GM12874 (cell line): ENCODE measurements at regions not wholly inside any gene's neighbourhood (a gene's known extent, or its start where the extent isn't known, plus 50 kb on each side); places are given as distances from the start of the nearest gene placed in this dataset.

Experiments
- TF ChIP-seq, protein P1 (sequence below): IDR thresholded peaks from 2 replicates; pipeline ENCODE4 v1.5.1; 2011; ENCODE audit warnings: low read depth, mild to moderate bottlenecking, control low read depth, low read length, moderate library complexity; ENCODE audit not compliant: insufficient read depth

- TF ChIP-seq, protein P1, sequence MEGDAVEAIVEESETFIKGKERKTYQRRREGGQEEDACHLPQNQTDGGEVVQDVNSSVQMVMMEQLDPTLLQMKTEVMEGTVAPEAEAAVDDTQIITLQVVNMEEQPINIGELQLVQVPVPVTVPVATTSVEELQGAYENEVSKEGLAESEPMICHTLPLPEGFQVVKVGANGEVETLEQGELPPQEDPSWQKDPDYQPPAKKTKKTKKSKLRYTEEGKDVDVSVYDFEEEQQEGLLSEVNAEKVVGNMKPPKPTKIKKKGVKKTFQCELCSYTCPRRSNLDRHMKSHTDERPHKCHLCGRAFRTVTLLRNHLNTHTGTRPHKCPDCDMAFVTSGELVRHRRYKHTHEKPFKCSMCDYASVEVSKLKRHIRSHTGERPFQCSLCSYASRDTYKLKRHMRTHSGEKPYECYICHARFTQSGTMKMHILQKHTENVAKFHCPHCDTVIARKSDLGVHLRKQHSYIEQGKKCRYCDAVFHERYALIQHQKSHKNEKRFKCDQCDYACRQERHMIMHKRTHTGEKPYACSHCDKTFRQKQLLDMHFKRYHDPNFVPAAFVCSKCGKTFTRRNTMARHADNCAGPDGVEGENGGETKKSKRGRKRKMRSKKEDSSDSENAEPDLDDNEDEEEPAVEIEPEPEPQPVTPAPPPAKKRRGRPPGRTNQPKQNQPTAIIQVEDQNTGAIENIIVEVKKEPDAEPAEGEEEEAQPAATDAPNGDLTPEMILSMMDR = no peak
Measured at GRCh38 chr11:15580775-15581095, 466.0 kb downstream of the INSC start.

- TF ChIP-seq, protein P1 = no peak
Measured at GRCh38 chr11:15584158-15584557, 469.4 kb downstream of the INSC start.

DNA sequence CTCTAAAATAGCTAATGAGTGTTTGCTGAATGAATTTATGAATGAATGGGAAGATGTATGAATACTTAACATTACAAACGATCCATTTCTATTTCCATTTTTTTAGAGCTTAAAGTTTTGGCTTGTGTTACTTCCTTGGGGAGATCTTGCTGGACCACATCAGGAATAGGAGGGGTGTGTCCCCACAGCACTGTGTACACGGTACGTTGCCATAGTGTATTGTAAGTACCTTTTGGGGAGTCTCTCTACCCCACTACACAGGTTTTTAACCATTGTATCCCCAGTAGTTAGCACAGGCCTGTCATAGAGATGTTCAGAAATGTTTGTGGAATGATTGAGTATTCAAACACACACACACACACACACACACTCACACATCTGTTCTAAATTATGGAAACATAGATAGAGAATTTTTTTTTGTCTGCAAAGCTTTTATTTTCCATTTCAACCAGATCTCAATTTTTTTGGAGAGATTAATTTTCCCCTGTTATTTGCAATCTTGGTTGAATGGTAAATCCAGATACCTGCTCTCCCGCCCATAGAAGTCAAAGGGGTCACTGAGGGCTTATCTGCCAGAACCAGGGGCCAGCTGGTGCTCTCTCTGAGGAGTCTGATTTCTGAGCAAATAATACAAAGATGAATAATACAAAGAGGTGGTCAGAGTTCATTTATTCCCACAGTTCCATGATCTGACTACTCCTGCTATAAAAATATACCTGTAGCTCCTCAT, 471.0 kb downstream of the INSC start:
- TF ChIP-seq, protein P1 = no peak

DNA sequence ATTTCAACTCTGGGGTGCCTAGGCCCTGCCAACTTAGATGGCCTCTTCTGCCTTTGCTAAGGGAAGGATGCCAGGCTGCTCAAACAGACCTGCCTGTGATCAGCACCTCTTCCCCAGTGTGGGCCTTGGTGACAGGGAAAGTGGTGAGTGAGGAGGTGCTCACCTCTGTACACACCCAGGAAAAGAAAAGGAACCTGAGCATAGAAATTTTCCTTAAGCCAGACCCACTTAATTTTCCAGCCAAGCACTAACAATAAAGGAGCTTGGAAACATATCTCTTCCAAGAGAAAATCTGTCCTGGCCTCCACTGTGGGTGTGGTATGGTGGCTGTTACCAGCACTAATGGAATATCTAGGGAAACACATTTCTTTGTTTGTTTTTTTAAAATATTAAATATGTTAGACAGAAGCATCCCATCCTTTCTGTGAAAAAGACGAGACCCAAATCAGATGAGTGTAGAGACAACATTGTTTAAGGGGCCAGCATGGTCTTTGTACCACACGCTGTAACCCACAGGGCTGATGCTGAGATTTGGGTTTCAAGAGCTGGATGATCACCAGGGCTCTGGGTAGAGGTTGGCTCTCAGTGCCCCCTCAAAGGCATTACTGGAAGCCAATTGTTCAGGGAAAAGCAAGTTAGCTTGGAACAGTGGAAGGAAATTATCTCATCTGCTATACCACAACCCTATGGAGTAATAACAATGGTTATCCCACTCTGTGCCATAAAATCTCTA, 472.2 kb downstream of the INSC start:
- TF ChIP-seq, protein P1 = no peak

DNA sequence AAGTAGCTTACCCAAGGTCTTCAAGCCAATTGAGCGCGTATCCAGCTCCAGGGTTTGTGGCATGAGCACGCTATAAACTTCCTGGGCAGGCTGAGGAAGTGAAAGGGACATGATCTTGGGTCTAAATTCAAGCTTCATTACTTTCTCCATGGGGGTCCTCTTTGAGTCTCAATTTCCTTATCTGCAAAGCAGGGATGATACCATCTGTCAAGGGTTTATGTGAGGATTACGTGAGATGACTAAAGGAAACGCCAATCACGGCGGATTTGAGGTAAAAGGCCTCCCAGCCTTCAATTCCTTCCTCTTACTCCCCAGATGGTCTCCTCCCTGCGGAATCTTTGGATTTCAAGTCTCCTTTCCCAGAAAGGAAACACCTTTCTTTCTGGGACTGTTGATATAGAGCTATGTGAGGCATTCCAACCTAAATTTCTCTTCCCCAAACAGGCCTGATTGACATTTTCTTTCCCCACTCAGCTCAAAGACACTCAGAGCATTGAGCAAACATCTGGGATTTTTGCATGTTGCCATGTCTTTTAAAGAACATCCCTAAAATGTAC, 474.4 kb downstream of the INSC start:
- TF ChIP-seq, protein P1 = no peak

- TF ChIP-seq, protein P1 = no peak
Measured at GRCh38 chr11:15590132-15590531, 475.4 kb downstream of the INSC start.

- TF ChIP-seq, protein P1 = no peak
Measured at GRCh38 chr11:15591112-15591537, 476.4 kb downstream of the INSC start.
